Vagina (tissue), 2 donors: ENCODE measurements at regions not wholly inside any gene's neighbourhood (a gene's known extent, or its start where the extent isn't known, plus 50 kb on each side); places are given as distances from the start of the nearest gene placed in this dataset.

ENCODE experiments used
- DNase-seq, 2 donors: peaks; one replicate each; pipeline ENCODE4 v3.0.0-alpha.2; 2017; ENCODE audit errors: extremely low spot score in 2 of 2
- H3K27ac ChIP-seq: fragments of 200-600 bp; sonication (generic); one replicate; pipeline ENCODE4 v1.5.1; 2019
- H3K27me3 ChIP-seq: fragments of 200-600 bp; sonication (generic); one replicate; pipeline ENCODE4 v1.5.1; 2019
- H3K36me3 ChIP-seq, 2 donors: fragments of 200-600 bp; sonication (generic); one replicate each; pipeline ENCODE4 v1.5.1; 2017 to 2019
- H3K4me1 ChIP-seq: fragments of 200-600 bp; sonication (generic); one replicate; pipeline ENCODE4 v1.5.1; 2019
- H3K4me3 ChIP-seq, 2 donors: fragments of 200-600 bp; sonication (generic); 1 replicate in 1 of 2; 2 replicates in 1 of 2; pipeline ENCODE4 v1.5.1; 2016 to 2019
- H3K9me3 ChIP-seq: fragments of 200-600 bp; sonication (generic); one replicate; pipeline ENCODE4 v1.5.1; 2019
- POLR2A ChIP-seq, 2 donors: fragments of 450-650 bp; IDR thresholded peaks; one replicate each; pipeline ENCODE4 v1.6.1; 2017; ENCODE audit warnings: antibody characterized with exemption in 2 of 2, mild to moderate bottlenecking in 2 of 2, moderate library complexity in 2 of 2
- POLR2AphosphoS5 ChIP-seq, 2 donors: sonication (generic); formaldehyde crosslinking; IDR thresholded peaks; one replicate each; pipeline ENCODE4 v1.9.0; 2017; ENCODE audit warnings: antibody characterized with exemption in 2 of 2, mild to moderate bottlenecking in 2 of 2, low read depth in 1 of 2; ENCODE audit not compliant: insufficient read depth in 1 of 2
- intact Hi-C: fragments of 100-400 bp; cut with DNase I; formaldehyde crosslinking; loops from one replicate; pipeline ENCODE4 v1.15.1; 2023
- TF ChIP-seq, protein P1 (sequence below), 3 experiments: fragments of 450-650 bp in 2 of 3; fragments of 200-600 bp in 1 of 3; sonication (generic) in 1 of 3; IDR thresholded peaks; one replicate each; pipeline ENCODE4 v1.5.1; 2017 to 2019; ENCODE audit warnings: antibody characterized with exemption in 3 of 3, mild to moderate bottlenecking in 2 of 3, moderate library complexity in 2 of 3

DNA sequence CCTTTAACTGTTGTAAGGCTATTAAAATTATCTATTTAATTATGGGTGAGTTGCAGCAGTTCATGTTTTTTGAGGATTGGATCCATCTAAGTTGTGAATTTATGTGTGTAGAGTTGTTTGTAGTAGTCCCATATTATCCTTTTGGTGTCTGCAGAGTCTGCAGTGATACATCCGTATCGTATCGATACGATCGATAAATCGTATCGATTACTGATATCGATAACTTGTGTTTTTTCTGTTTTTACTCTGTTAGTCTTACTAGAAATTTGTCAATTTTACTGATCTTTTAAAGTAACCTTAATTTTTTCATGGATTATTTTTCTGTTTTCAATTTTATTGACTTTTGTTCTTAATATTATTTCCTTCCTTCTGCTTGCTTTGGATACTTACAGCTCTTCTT, 462.5 kb upstream of the SOX5 start:
- H3K9me3 ChIP-seq = no peaks in the 10 kb centered on the region
- intact Hi-C loops = no loop called here
- no peak for TF ChIP-seq POLR2A (IDR thresholded peaks at IDR 0.05)
- TF ChIP-seq, protein P1, sequence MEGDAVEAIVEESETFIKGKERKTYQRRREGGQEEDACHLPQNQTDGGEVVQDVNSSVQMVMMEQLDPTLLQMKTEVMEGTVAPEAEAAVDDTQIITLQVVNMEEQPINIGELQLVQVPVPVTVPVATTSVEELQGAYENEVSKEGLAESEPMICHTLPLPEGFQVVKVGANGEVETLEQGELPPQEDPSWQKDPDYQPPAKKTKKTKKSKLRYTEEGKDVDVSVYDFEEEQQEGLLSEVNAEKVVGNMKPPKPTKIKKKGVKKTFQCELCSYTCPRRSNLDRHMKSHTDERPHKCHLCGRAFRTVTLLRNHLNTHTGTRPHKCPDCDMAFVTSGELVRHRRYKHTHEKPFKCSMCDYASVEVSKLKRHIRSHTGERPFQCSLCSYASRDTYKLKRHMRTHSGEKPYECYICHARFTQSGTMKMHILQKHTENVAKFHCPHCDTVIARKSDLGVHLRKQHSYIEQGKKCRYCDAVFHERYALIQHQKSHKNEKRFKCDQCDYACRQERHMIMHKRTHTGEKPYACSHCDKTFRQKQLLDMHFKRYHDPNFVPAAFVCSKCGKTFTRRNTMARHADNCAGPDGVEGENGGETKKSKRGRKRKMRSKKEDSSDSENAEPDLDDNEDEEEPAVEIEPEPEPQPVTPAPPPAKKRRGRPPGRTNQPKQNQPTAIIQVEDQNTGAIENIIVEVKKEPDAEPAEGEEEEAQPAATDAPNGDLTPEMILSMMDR (IDR thresholded peaks at IDR 0.05) = no peak
- no peak for TF ChIP-seq POLR2AphosphoS5 (IDR thresholded peaks at IDR 0.05; ENCODE audit: insufficient read depth in 1 of 2, low read depth in 1 of 2)
- H3K27me3 ChIP-seq = no peaks in the 10 kb centered on the region
- H3K27ac ChIP-seq = no peak overlapping the region
- peaks cover 10% of the 10 kb centered on the region for H3K4me1 ChIP-seq
- no peak for DNase-seq
- no peaks in the 10 kb centered on the region for H3K36me3 ChIP-seq
- no peak overlapping the region for H3K4me3 ChIP-seq

DNA sequence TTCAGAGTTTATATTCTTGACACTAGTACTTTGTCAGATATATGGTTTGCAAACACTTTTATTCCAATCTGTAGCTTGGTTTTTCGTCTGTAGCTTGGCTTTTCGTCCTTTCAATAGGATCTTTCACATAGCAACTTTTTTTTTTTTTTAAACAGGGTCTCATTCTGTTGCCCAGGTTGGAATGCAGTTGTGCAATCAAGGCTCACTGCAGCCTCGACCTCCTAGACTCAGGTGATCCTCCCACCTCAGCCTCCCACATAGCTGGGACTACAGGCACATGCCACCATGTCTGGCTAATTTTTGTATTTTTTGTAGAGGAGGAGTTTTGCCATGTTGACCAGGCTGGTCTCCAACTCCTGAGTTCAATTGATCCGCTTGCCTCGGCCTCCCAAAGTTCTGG, 460.4 kb upstream of the SOX5 start:
- H3K36me3 ChIP-seq = no peaks in the 10 kb centered on the region
- TF ChIP-seq POLR2A (IDR thresholded peaks at IDR 0.05) (no peak), POLR2AphosphoS5 (IDR thresholded peaks at IDR 0.05; ENCODE audit: insufficient read depth in 1 of 2, low read depth in 1 of 2) (no peak)
- TF ChIP-seq, protein P1 (IDR thresholded peaks at IDR 0.05) = no peak
- no peaks in the 10 kb centered on the region for H3K27me3 ChIP-seq
- H3K27ac ChIP-seq = no peak overlapping the region
- intact Hi-C loops = no loop called here
- H3K4me3 ChIP-seq = no peak overlapping the region
- H3K4me1 ChIP-seq = peaks cover 4% of the 10 kb centered on the region
- DNase-seq = no peak
- H3K9me3 ChIP-seq = no peaks in the 10 kb centered on the region

DNA sequence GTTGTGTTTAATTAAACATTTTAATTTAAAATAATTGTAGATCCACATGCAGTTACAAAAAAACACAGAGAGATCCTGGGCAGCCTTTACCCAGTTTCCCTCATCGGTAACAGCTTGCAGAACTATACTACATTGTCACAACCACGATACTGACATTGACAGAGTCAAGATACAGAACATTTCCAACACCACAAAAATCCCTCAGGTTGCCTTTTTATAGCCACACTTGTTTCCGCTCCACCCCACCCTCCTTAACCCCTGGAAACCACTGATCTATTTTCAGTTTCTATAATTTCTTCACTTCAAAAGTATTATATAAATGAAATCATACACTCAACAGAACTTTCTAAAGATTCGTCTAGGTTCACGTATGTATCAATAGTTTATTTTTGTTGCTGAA, 458.8 kb upstream of the SOX5 start:
- H3K27me3 ChIP-seq = no peaks in the 10 kb centered on the region
- H3K9me3 ChIP-seq = no peaks in the 10 kb centered on the region
- H3K27ac ChIP-seq = no peak overlapping the region
- H3K4me1 ChIP-seq = peaks cover 4% of the 10 kb centered on the region
- no peaks in the 10 kb centered on the region for H3K36me3 ChIP-seq
- no peak for TF ChIP-seq POLR2AphosphoS5 (IDR thresholded peaks at IDR 0.05; ENCODE audit: insufficient read depth in 1 of 2, low read depth in 1 of 2)
- TF ChIP-seq, protein P1 (IDR thresholded peaks at IDR 0.05) = no peak
- TF ChIP-seq POLR2A (IDR thresholded peaks at IDR 0.05) = no peak
- intact Hi-C loops = no loop called here
- DNase-seq = no peak
- no peak overlapping the region for H3K4me3 ChIP-seq

DNA sequence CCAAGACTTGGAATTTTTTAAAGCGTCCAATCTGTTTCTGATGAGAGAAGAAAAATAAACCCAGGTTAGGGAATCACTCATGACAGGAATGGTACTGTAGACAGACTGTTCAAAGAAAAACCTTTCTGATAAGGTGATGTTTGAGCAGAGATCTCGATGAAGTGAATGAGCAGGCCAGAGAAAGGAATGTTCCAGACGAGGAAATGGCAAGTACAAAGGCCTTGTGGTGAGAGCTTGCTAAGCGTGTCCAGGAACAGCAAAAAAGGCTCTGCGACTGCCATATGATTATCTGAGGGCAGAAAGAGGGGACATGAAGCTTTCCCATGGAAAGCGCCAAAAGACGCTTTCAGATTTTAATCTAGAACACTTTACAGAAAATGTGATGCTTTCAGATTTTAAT, 458.4 kb upstream of the SOX5 start:
- Histone ChIP-seq H3K27ac (no peak overlapping the region), H3K36me3 (no peaks in the 10 kb centered on the region), H3K4me1 (peaks cover 4% of the 10 kb centered on the region), H3K4me3 (no peak overlapping the region), H3K9me3 (no peaks in the 10 kb centered on the region), H3K27me3 (no peaks in the 10 kb centered on the region)
- intact Hi-C loops = no loop called here
- no peak for DNase-seq
- TF ChIP-seq, protein P1 (IDR thresholded peaks at IDR 0.05) = no peak
- TF ChIP-seq POLR2A (IDR thresholded peaks at IDR 0.05) (no peak), POLR2AphosphoS5 (IDR thresholded peaks at IDR 0.05; ENCODE audit: insufficient read depth in 1 of 2, low read depth in 1 of 2) (no peak)

DNA sequence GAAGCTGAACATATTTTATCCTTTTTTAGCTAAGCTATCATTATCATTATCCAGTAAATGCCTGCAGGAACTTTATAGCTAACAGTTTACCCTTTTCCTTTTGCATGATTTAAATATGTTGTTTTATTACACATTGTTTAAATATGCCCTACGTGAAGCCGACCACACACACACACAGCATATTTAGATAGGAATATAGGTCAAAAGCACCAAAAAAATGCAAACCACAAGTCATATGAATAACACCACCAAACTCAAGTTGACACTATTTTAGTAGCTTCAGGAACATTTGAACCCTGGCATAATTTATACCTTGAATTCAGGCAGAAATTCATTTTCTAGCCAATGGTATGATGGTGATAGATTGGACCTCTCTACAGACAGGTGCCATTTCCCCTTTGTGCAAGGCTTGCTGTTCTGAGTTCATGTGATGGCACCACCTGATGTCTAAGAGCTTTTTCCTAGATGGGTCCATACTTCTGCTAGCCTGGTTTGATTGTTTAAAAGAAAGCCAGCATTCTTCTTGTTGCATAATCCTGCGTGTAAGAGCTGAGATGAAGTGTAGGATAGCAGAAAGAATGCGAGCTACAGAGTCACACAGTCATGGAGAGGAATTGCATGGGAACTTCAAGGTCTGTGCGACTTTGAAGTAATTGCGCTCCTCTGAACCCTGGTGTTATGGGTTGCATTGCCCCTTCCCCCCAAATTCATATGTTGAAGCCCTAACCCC, 454.8 kb upstream of the SOX5 start:
- Histone ChIP-seq H3K9me3 (no peaks in the 10 kb centered on the region), H3K4me1 (no peaks in the 10 kb centered on the region), H3K27me3 (no peaks in the 10 kb centered on the region), H3K4me3 (no peak overlapping the region), H3K27ac (no peak overlapping the region), H3K36me3 (no peaks in the 10 kb centered on the region)
- TF ChIP-seq, protein P1 (IDR thresholded peaks at IDR 0.05) = no peak
- TF ChIP-seq POLR2AphosphoS5 (IDR thresholded peaks at IDR 0.05; ENCODE audit: insufficient read depth in 1 of 2, low read depth in 1 of 2) (no peak), POLR2A (IDR thresholded peaks at IDR 0.05) (no peak)
- intact Hi-C loops = no loop called here
- no peak for DNase-seq
